IMR-90 (cell line): ENCODE measurements at regions not wholly inside any gene's neighbourhood (a gene's known extent, or its start where the extent isn't known, plus 50 kb on each side); places are given as distances from the start of the nearest gene placed in this dataset.

Source experiments
- ATAC-seq: fragments of 200-7000 bp; cut with Tn5 transposase; 2 replicates; pipeline ENCODE4 v1.9.1; 2020; ENCODE audit warnings: low read depth, mild to moderate bottlenecking, moderate library complexity
- BruUV-seq: library from RNA; stranded (reverse); fragments of 400-500 nt; replicated peaks from 2 replicates; lab custom pipeline; 2021; lab: Mats Ljungman, UMichigan
- CTCF ChIA-PET: fragments of 300-600 bp; formaldehyde crosslinking; extraction: SDS; loops from one replicate; lab custom pipeline; 2021; ENCODE audit warnings: antibody characterized with exemption; lab: Yijun Ruan, JAX
- POLR2A ChIA-PET: fragments of 300-600 bp; sonication (Branson Sonifier 250); formaldehyde crosslinking; loops from one replicate; lab custom pipeline; 2022; ENCODE audit warnings: antibody characterized with exemption; ENCODE audit not compliant: unreplicated experiment; lab: Charles Lee
- DNase-seq: peaks from one replicate; pipeline ENCODE4 v3.0.0; 2013
- H2AFZ ChIP-seq: replicated peaks from 2 replicates; pipeline ENCODE3; 2013; ENCODE audit warnings: low read length, mild to moderate bottlenecking; ENCODE audit not compliant: poor library complexity
- H2AK5ac ChIP-seq: 2 replicates; pipeline ENCODE4 v1.6.1; 2013; ENCODE audit warnings: low read depth, low read length, inconsistent platforms
- H2AK9ac ChIP-seq: replicated peaks from 2 replicates; pipeline ENCODE3; 2013; ENCODE audit warnings: mild to moderate bottlenecking, low read depth, low read length, moderate library complexity; ENCODE audit not compliant: poor library complexity
- H2BK120ac ChIP-seq: 2 replicates; pipeline ENCODE4 v1.6.1; 2013; ENCODE audit warnings: low read depth, low read length, inconsistent platforms
- H2BK15ac ChIP-seq: 3 replicates; pipeline ENCODE4 v1.6.1; 2013; ENCODE audit warnings: low read depth, low read length, inconsistent platforms
- H2BK20ac ChIP-seq: 2 replicates; pipeline ENCODE4 v1.6.1; 2013; ENCODE audit warnings: low read depth, mild to moderate bottlenecking, inconsistent platforms, low read length, moderate library complexity
- H2BK5ac ChIP-seq: 2 replicates; pipeline ENCODE4 v1.6.1; 2013; ENCODE audit warnings: mild to moderate bottlenecking, low read depth, low read length, inconsistent platforms; ENCODE audit not compliant: poor library complexity, severe bottlenecking
- H3K14ac ChIP-seq: replicated peaks from 2 replicates; pipeline ENCODE4 v1.6.1; 2013; ENCODE audit warnings: low read depth, low read length, inconsistent platforms
- H3K18ac ChIP-seq: 2 replicates; pipeline ENCODE4 v1.6.1; 2013; ENCODE audit warnings: low read depth, low read length, control low read depth
- H3K23ac ChIP-seq: 2 replicates; pipeline ENCODE4 v1.6.1; 2013; ENCODE audit warnings: low read depth, low read length, inconsistent platforms
- H3K27ac ChIP-seq: 2 replicates; pipeline ENCODE4 v1.5.1; 2013; ENCODE audit warnings: mild to moderate bottlenecking, control low read depth, low read length; ENCODE audit not compliant: insufficient read depth
- H3K27me3 ChIP-seq: 2 replicates; pipeline ENCODE4 v1.6.1; 2013; ENCODE audit warnings: low read length; ENCODE audit not compliant: control insufficient read depth, insufficient read depth
- H3K36me3 ChIP-seq: 2 replicates; pipeline ENCODE4 v1.6.1; 2013; ENCODE audit warnings: low read length, mixed read lengths; ENCODE audit not compliant: control insufficient read depth, insufficient read depth
- H3K4ac ChIP-seq: 2 replicates; pipeline ENCODE4 v1.6.1; 2013; ENCODE audit warnings: low read depth, low read length, inconsistent platforms
- H3K4me1 ChIP-seq: 2 replicates; pipeline ENCODE4 v1.6.1; 2013; ENCODE audit warnings: low read length, mixed read lengths; ENCODE audit not compliant: control insufficient read depth, insufficient read depth
- H3K4me2 ChIP-seq: 2 replicates; pipeline ENCODE4 v1.6.1; 2013; ENCODE audit warnings: low read depth, mild to moderate bottlenecking, control low read depth, low read length, moderate library complexity
- H3K4me3 ChIP-seq: 2 replicates; pipeline ENCODE4 v1.5.1; 2013; ENCODE audit warnings: low read depth, mild to moderate bottlenecking, control low read depth, low read length, moderate library complexity; ENCODE audit not compliant: insufficient read depth
- H3K56ac ChIP-seq: 2 replicates; pipeline ENCODE4 v1.6.1; 2013; ENCODE audit warnings: low read length, inconsistent platforms; ENCODE audit not compliant: insufficient read depth; ENCODE audit errors: extremely low read depth
- H3K79me1 ChIP-seq, 2 experiments: 2 replicates each; pipeline ENCODE4 v1.6.1; 2013; ENCODE audit warnings: low read length in 2 of 2, inconsistent platforms in 1 of 2, low read depth in 1 of 2
- H3K9ac ChIP-seq: 2 replicates; pipeline ENCODE4 v1.6.1; 2013; ENCODE audit warnings: low read depth, low read length, control low read depth
- H3K9me1 ChIP-seq: 2 replicates; pipeline ENCODE4 v1.6.1; 2013; ENCODE audit warnings: low read length, inconsistent platforms; ENCODE audit not compliant: insufficient read depth
- H3K9me3 ChIP-seq: 2 replicates; pipeline ENCODE4 v1.6.1; 2013; ENCODE audit warnings: low read length; ENCODE audit not compliant: control insufficient read depth, insufficient read depth
- H4K20me1 ChIP-seq: 2 replicates; pipeline ENCODE4 v1.6.1; 2013; ENCODE audit warnings: low read length, inconsistent platforms; ENCODE audit not compliant: insufficient read depth
- H4K5ac ChIP-seq: 2 replicates; pipeline ENCODE4 v1.6.1; 2013; ENCODE audit warnings: mild to moderate bottlenecking, low read depth, low read length, control low read depth
- H4K8ac ChIP-seq, 2 experiments: 2 replicates each; pipeline ENCODE4 v1.6.1; 2013; ENCODE audit warnings: low read depth in 2 of 2, low read length in 2 of 2, control low read depth in 1 of 2, inconsistent platforms in 1 of 2
- H4K91ac ChIP-seq: 2 replicates; pipeline ENCODE4 v1.6.1; 2013; ENCODE audit warnings: low read depth, low read length, inconsistent platforms; ENCODE audit not compliant: insufficient read depth
- MAZ ChIP-seq: IDR thresholded peaks from 2 replicates; pipeline ENCODE4 v1.6.1; 2012; ENCODE audit warnings: low read depth, mild to moderate bottlenecking, low read length, improper control_type of control experiment, moderate library complexity, borderline replicate concordance
- MXI1 ChIP-seq: IDR thresholded peaks from 2 replicates; pipeline ENCODE4 v1.6.1; 2012; ENCODE audit warnings: low read depth, mild to moderate bottlenecking, low read length, moderate library complexity, borderline replicate concordance
- RAD21 ChIP-seq: IDR thresholded peaks from 2 replicates; pipeline ENCODE4 v1.6.1; 2012; ENCODE audit warnings: low read length, improper control_type of control experiment
- RCOR1 ChIP-seq: IDR thresholded peaks from 2 replicates; pipeline ENCODE4 v1.6.1; 2012; ENCODE audit warnings: mild to moderate bottlenecking, low read length, improper control_type of control experiment; ENCODE audit not compliant: insufficient replicate concordance
- RFX5 ChIP-seq: IDR thresholded peaks from 2 replicates; pipeline ENCODE4 v1.8.0; 2012; ENCODE audit warnings: low read depth, mild to moderate bottlenecking, low read length, moderate library complexity
- WGBS, 2 experiments: methylation state at CpG; one replicate each; pipeline versions ENCODE4 v1.1.5 to v1.1.7; 2013; ENCODE audit warnings: missing lambda C conversion rate in 2 of 2; ENCODE audit not compliant: insufficient read length in 1 of 2; ENCODE audit errors: extremely low coverage in 2 of 2; 5-methylcytosine and 5-hydroxymethylcytosine counted together
- dilution Hi-C: fragments of 300-500 bp; cut with HindIII; formaldehyde crosslinking; loops from one replicate; pipeline ENCODE4 v1.14.3; 2018; ENCODE audit warnings: low sequenced_read_pairs; ENCODE audit not compliant: unreplicated experiment
- in situ Hi-C: fragments of 300-500 bp; cut with MboI; formaldehyde crosslinking; loops from 3 replicates; pipeline ENCODE4 v1.14.3; 2019; ENCODE audit warnings: low sequenced_read_pairs, inconsistent platforms, mixed read lengths
- intact Hi-C: fragments of 100-400 bp; cut with micrococcal nuclease; formaldehyde crosslinking; loops from 2 replicates; pipeline ENCODE4 v1.10.0; 2022
- TF ChIP-seq, protein P1 (sequence below): fragments of 150-350 bp; IDR thresholded peaks from 2 replicates; pipeline ENCODE4 v1.6.1; 2017; ENCODE audit warnings: mild to moderate bottlenecking, antibody characterized with exemption, low read length, low read depth

DNA sequence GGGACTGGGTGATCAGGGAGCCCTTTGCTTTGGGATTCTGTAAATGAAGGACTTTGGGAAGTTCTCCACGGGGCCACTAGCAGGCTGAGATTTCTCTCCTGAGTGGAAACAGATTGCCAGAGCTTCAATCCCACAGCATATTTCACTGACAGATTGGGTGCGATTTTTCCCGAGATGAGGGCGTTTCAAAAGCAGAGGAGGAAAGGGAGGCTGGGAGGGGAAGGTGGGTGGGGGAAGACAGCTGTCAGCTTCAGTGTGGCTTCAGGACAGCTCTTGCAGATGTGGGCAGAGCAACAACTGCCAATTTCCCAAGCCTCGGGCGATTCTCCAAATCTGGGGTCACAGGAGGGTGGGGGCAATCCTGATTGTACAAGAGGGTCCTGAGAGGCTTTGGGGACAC is 258.5 kb upstream of the ADRA1B start:
- DNase-seq (no peak), ATAC-seq (no peak)
- H2BK20ac ChIP-seq, result no peak overlapping the region
- no peaks in the 10 kb centered on the region for H3K36me3 ChIP-seq
- no peak overlapping the region for H4K91ac ChIP-seq
- no peak overlapping the region for H4K8ac ChIP-seq
- POLR2A ChIA-PET, result no interaction called here
- no peak overlapping the region for H2AFZ ChIP-seq
- no TSS peak for BruUV-seq
- H2AK5ac ChIP-seq, result no peak overlapping the region
- H3K4me2 ChIP-seq, result no peak overlapping the region
- intact Hi-C loops, result no loop called here
- TF ChIP-seq RAD21, result no peak
- TF ChIP-seq RCOR1, result no peak
- TF ChIP-seq RFX5, result no peak
- no peak for TF ChIP-seq MXI1
- no peak for TF ChIP-seq MAZ
- TF ChIP-seq, protein P1, sequence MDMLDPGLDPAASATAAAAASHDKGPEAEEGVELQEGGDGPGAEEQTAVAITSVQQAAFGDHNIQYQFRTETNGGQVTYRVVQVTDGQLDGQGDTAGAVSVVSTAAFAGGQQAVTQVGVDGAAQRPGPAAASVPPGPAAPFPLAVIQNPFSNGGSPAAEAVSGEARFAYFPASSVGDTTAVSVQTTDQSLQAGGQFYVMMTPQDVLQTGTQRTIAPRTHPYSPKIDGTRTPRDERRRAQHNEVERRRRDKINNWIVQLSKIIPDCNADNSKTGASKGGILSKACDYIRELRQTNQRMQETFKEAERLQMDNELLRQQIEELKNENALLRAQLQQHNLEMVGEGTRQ, result no peak
- no peak overlapping the region for H3K56ac ChIP-seq
- no peaks in the 10 kb centered on the region for H3K4me1 ChIP-seq
- H3K9me1 ChIP-seq, result no peaks in the 10 kb centered on the region
- in situ Hi-C loops, result no loop called here
- no peak overlapping the region for H4K5ac ChIP-seq
- CTCF ChIA-PET, result no interaction called here
- no peak overlapping the region for H3K14ac ChIP-seq
- H3K4me3 ChIP-seq, result no peak overlapping the region
- no peak overlapping the region for H3K18ac ChIP-seq
- H3K27ac ChIP-seq, result no peak overlapping the region
- no peak overlapping the region for H3K9ac ChIP-seq
- no CpG with 5 or more reads among the region's 6 CpGs for whole genome bisulfite sequencing, 2 experiments
- H2AK9ac ChIP-seq, result no peak overlapping the region
- dilution Hi-C loops, result no loop called here
- peaks cover 11% of the 10 kb centered on the region for H3K27me3 ChIP-seq
- no peak overlapping the region for H3K4ac ChIP-seq
- no peak overlapping the region for H3K23ac ChIP-seq
- H3K79me1 ChIP-seq, result no peaks in the 10 kb centered on the region
- H2BK15ac ChIP-seq, result no peak overlapping the region
- H2BK120ac ChIP-seq, result no peak overlapping the region
- H4K20me1 ChIP-seq, result no peaks in the 10 kb centered on the region
- H3K9me3 ChIP-seq, result no peaks in the 10 kb centered on the region
- H2BK5ac ChIP-seq, result no peak overlapping the region
